HG03175 (cell line): ENCODE measurements at regions not wholly inside any gene's neighbourhood (a gene's known extent, or its start where the extent isn't known, plus 50 kb on each side); places are given as distances from the start of the nearest gene placed in this dataset.
"Not testable (repeated sequence)": the region's sequence is repeated elsewhere in the genome, so short reads cannot be mapped to it uniquely, and the experiment has no call there.

ENCODE experiments used
- ATAC-seq: cut with Tn5 transposase; IDR thresholded peaks from one replicate; pipeline ENCODE4 v1.9.1; 2021; ENCODE audit warnings: mild to moderate bottlenecking, moderate library complexity; ENCODE audit not compliant: unreplicated experiment

DNA sequence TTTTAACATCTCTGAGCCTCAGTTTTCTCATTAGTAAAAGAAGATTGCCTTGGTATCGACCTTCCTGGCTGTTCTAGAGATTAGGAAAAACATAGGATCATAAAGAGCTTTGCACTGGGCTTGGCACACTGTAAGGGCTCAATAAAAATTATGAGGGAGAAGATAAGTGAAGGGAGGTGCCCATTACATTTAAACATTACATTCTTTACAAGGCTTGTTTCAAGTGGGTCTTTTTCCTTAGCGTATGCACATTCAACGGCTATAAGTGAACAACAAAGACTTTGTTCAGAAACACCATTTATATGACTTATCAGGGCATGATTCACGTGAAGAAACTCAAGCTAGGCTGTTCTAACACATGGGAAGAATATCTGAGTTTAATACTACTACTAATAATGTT is 351.9 kb upstream of the NPVF start:
- ATAC-seq, result no peak

DNA sequence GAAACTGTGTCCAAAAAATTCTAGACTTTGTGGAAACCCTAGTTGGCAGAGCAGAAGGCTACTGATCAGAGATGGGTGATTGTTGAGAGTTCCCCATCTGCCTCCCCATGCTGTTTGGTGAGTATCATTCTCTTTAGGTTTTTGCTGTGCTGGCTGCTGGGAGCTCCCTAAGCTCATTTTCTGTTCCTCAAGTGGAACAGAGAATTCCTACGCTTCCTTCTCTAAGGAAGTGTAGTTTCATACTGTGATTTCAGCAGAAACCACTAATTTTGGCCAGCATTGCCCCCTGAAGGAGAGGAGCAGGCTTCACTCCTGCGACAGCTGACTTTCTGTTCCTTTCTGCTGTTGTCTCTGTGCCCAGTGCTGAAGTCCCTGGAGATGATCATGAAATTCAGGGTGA is 355.3 kb upstream of the NPVF start:
- ATAC-seq, result no peak

DNA sequence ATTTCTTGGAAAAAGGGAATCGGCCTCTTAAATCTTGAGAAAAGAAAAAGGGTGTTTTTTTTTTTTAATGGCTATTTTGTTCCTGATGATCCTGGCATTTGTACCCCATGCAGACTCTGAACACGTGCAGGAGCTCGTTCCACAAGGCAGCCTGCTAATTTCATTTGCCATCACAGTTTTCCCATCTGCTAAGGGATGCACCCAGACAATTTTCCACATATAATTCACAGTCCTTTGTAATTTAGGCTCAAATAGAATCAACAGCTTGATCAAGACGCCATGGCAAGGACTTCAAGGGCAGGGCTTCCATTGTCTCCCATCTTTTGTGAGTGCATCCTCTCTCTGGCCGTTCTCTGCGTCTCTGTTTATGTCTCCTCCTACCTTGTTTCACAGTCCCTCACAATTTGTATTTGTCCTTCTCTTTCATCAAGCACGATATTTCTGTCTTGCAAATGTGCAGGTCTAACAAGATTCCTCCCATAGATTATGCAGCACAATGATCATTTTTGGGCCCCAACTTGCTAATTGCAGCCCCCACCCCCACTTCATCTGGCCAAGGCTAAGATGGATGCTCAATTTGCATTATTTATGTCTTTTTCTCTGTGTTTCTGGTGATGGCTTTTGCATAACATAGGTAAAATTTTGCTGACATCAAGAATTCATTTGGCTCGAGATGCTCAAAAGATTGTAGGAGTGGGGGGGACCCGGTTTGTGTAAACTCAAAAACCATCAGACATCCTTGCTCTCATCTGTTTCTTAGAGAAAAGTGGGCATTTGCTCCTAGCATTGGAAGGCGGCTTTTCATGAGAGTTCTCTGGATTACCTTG is 356.0 kb upstream of the NPVF start:
- no peak for ATAC-seq

DNA sequence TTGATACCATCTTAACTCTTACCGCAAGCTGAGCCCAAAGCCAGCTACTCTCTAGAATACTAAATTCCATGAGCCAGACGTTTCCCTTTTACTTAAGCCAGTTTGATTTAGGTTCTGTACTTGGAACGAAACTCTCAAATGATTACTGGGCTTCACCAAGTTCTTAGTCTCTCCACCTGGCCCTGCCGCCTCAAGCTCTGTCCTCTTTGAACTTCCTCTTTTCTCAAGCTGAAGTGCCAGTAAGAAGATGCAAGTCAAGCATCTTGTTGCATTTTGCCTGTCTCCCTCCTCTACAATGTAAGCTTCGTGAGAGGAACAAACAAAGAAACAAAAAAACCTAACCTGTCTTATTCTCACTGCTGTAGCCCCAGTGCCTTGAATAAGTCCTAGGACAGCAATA is 358.2 kb upstream of the NPVF start:
- no peak for ATAC-seq

DNA sequence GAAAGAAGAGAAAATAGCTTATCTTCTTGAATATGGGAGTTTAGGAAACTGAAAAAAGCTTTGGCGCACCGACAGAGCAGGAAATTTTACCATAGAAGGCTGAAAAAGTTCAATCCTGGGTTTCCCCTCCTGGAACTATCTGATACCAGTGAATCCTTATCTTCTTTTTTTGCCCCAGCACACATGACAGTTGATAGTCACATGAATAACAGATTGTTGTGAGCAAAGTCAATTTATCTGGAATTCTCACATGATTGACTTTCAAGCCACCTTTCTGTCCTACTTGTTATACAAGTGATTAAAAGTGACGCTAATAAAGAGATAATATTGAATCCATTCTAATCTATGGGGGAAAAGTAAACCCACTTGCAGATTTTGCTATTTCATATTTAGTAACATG is 365.8 kb upstream of the NPVF start:
- no peak for ATAC-seq

DNA sequence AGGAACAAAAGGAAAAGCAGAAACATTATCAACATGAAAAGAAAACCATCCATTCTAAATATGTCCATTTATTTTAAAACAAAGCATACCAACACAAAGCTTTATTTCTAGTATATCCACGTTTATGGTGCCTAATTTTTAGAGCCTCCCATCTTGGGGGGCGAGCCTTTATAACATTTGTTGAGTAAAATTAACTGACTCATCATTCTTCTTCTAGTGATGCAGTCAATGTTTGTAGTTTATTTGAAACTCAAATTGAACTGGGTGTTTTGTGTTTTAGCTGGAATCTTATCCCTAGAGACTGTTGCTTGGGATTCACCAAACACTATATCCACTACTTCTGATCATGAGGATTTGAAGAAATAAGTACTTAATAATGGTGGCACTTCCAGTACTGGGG is 366.4 kb upstream of the NPVF start:
- no peak for ATAC-seq

DNA sequence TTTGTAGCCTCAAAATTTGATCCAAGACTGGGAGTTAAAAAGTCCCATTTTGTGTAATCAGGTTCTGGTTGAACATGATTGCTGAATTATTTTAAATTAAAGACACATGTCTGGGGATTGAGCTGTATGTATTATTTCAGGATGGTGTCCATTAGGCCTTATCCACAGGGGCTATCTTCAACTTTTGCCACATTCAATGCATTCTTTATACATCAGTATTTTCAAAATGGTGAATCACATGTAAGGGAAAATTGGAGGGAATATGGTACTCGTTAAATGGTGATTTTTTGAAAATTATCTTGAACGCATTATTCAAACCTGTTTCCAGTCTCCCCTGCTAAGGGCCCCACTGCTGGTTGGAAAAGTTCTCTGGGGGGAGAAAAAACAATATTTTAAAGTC is 367.7 kb upstream of the NPVF start:
- ATAC-seq, result no peak

DNA sequence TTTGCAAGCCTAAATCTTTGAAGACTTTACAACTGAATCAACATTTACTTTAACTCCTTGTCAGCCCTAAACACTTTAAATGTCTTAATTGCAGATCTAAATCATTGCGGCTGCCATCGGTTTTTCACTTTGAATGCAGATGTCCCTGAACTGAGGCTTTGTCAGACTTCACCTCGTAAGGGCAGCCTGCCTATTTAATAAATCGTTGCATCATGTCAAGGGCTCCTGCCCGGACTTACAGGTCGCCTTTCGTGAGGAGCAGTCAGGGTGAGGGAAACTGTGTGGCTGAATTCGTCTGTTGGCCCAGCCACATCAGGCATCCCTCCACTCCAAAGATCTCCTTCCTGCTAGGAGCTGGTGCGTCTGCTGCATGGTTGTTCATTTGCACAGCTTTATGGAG is 368.2 kb upstream of the NPVF start:
- ATAC-seq, result no peak

DNA sequence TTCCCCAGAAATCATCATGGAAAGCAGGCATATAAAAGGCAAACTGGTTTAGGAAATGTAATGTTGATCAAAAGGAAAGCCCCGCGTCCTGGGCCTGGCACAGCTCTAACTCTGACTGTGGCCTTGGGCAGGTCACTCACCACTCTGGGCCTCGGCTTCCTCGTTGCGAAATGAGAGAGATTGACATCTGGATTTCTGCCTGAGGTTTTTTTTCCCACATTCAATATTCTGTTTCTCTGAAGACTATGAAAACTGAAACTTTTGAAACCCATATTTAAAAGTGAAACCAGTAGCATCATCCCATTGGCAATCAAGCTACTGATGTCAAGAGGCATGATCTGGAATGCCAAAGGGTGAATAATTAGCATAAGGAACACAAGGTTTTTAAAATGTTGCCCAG is 369.7 kb upstream of the NPVF start:
- ATAC-seq, result no peak

DNA sequence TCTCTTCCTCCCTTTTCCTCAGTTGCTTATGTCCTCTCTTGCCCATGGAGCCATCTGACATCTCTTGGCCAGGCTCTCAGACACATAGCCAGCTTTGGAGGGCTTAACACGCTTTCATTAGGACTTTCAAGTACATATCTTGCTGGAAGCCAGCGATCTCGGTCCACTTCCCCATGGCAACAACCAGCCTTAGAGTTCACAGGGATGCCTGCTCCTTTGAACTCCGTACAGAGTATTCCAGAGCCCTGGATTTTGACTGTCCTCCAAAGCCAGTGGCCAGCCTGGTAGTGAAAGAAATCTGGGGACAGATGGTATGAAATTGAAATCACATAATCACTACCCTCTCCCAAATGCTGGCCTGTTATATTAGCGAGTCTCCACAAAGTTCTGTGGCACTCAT is 370.5 kb upstream of the NPVF start:
- ATAC-seq, result no peak

DNA sequence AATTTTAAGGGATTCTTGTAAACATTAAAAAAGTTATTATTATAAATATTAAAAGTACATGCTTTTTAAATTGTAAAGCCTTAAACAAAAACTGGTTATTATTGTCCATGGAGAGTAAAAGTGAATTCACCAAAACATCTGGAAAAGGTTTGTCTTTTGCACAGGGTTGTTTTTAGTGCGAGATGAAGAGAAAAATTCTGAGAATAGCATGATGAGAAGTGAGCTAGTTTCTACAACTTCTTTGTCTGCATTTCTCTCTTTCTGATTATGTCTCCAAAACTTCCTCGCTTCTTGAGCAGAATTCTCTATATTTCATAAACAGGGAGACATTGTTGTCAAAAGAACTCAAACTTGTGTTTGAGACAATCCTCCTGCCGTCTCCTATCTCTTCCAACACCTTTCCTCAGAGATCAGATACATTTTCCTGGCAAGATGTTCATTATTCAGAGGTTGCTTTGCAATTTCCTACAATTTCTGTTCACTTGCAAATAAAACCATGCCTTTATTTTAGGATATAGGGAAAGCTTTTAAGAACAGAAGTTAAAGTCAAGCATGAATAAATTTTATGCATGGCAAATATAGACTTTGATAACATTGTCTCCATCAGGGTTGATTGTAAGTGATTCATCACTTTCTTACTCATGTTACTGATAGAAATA is 372.1 kb upstream of the NPVF start:
- ATAC-seq, result no peak

DNA sequence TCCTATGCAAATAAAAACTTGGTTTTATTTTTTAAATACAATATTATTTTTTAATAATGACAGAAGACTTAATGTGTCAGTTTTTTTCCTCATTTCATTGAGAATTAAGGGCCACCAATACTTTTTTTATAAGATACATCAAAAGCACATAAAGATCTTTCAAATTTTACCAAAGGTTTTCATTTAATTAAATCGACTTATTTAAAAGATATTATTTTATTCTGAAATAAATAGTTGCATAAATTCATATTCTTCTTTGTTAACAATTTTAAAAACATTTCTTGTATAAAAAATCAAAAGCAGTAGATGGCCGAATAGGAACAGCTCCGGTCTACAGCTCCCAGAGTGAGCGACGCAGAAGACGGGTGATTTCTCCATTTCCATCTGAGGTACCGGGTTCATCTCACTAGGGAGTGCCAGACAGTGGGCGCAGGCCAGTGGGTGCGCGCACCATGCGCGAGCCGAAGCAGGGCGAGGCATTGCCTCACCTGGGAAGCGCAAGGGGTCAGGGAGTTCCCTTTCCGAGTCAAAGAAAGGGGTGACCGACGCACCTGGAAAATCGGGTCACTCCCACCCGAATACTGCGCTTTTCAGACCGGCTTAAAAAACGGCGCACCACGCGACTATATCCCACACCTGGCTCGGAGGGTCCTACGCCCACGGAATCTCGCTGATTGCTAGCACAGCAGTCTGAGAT is 374.6 kb upstream of the NPVF start:
- ATAC-seq, result not testable (repeated sequence)

DNA sequence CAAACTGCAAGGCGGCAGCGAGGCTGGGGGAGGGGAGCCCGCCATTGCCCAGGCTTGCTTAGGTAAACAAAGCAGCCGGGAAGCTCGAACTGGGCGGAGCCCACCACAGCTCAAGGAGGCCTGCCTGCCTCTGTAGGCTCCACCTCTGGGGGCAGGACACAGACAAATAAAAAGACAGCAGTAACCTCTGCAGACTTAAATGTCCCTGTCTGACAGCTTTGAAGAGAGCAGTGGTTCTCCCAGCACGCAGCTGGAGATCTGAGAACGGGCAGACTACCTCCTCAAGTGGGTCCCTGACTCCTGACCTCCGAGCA is 375.1 kb upstream of the NPVF start:
- not testable (repeated sequence) for ATAC-seq

DNA sequence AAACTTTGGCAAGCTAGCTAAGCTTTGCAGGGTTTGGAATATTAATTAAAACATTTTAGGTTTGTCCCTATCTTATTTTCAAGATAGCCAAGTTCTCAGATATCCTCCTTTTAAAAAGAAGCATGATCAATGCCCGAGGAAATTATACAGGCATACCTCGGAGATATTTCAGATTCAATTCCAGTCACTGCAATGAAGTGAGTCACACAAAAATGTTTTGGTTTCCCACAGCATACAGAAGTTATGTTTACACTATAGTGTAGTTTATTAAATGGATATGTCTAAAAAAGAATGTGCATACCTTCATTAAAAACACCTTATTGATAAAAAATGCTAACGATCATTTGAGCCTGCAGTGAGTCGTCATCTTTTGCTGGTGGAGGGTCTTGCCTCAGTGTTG is 382.9 kb upstream of the NPVF start:
- no peak for ATAC-seq

DNA sequence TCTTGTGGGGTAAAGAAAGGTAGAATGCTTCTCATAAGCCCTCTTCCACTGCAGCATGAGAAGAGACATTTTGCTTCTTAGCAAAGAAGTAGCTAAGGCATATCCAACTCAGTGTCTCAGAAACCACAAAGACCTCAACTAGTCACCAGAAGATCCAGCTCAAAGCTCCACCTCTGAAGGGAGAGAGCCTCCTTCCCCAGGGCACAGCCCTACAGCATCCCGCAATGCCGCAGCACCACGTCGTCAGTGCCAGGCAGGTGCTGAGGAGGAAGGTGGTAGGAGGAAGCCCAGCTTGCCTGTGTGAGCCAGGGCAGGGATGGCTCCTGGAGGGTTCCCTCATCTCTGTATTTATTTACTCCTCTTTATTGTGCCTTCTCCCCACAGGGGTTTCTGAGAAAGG is 385.6 kb upstream of the NPVF start:
- ATAC-seq, result no peak

DNA sequence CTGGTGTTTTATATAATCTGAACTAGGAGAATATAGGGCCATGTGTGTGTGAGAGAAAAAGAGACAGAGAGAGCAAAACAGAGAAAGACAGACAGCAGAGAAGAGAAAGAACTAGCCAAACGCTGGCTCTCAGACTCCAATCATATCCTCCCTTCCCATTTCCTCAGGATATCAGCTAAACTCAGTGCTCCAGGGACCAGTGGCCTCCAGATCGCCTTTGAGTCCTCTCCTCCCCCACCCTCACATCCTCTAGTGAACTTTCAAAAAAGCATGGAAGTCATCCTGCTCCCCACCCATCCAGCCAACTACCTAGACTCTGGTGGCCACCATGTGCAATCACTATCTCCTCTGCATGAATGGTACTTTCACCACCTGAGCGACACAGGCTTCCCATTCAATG is 386.1 kb upstream of the NPVF start:
- no peak for ATAC-seq

DNA sequence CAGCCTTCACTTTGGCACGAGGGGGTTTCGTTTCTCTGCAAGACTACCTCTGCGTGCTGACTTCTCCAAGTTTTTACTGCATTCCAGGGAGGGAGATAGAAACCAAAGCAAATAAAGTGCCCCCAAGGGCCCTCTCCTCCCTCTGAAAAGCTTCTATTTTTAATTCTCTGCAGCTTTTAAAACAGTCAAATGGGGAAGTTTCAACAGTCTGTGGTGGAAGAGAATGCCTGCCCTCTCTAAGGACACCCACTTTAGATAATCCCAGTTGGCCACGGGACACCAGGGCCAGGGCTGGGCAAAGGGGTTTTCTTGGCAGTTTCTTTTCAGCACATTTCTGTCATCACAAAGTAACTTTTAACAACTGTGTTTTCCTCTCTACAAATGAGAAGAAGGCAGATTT is 386.7 kb upstream of the NPVF start:
- no peak for ATAC-seq

DNA sequence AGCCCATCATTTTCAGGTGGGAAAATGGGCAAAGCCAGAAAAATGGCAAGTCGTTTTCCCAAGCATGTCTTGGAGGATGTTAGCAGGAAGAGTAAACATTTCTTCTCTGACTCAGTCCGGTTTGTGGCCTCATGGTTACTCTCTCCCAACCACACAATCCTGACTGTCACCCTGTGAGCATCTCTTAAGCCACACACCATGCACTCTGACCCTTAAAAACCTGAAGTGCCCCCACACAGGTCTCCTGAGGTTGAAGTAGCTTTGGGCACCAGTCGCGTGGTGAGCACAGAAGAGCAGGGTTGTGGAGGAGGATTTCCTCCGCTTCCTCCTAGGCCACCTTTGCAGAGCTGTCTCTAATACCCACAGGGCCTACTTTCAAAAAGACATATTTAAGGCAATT is 387.3 kb upstream of the NPVF start:
- ATAC-seq, result no peak

DNA sequence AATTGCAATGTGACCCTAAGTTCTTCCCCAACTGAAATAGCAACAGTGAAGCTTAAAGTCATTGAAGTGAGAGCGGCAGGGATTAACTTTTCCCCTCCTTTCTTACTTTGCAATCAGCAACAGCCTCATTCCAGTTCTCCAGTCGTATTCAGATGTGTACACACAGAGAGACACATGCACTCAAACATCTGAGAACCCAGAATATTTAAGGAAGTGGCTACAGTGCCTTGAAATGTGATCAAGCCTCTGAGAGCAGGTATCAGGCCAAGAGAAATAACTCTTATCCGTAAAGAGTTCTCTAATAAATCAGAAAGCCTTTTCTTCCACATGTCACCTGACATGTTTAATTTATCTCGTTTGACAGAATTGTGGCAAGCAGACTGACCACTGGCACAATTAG is 388.9 kb upstream of the NPVF start:
- no peak for ATAC-seq

DNA sequence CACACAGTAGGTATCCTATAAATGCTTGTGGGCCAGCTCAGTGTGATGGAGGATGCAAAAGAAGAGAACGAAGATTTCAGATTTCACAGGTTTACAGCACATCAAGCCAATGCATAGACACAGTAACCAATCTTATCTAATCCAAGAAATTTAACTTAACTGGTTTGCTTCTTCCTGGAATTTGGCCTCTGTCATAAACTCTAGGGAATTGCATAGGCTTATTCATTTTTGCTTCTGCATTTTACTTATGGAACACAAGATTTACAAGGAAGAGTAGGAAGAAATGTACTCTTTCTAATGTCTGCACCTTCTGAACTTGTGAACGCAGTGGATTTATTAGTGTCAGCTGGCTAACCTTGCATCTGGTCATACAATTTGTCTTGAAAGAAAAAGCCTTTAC is 389.4 kb upstream of the NPVF start:
- no peak for ATAC-seq

DNA sequence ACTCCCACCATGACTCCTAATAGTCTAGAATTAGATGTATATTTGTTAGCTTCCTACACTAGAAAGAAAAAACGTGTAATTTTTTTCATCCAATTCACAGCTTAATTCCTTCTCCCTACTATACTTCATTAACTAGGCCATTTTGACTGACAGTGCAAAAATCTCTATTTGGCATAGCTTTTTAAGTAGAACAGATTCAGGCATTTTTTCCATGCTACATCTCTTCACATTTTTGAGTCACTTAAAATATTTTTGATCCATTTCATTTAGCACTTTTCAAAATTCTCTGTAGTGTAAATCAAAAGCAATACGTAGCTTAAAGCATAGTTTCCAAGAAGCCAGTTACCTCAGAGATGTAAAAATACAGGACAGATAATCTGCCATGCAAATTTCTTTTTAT is 391.1 kb upstream of the NPVF start:
- no peak for ATAC-seq
